Activated naive CD8-positive, alpha-beta T cell (primary cell): ENCODE measurements at regions not wholly inside any gene's neighbourhood (a gene's known extent, or its start where the extent isn't known, plus 50 kb on each side); places are given as distances from the start of the nearest gene placed in this dataset.

Experiments used
- H3K27ac Mint-ChIP-seq: one replicate; pipeline ENCODE4 v1.8.0; 2021; ENCODE audit warnings: mixed read lengths
- H3K27me3 Mint-ChIP-seq: one replicate; pipeline ENCODE4 v1.8.0; 2021; ENCODE audit warnings: mixed read lengths
- H3K36me3 Mint-ChIP-seq: one replicate; pipeline ENCODE4 v1.8.0; 2021; ENCODE audit warnings: mixed read lengths
- H3K4me1 Mint-ChIP-seq: one replicate; pipeline ENCODE4 v1.8.0; 2021; ENCODE audit warnings: low read depth, mixed read lengths
- H3K4me3 Mint-ChIP-seq: one replicate; pipeline ENCODE4 v1.8.0; 2021; ENCODE audit warnings: mild to moderate bottlenecking, mixed read lengths
- H3K9me3 Mint-ChIP-seq: one replicate; pipeline ENCODE4 v1.8.0; 2021; ENCODE audit warnings: low read depth, mixed read lengths

- no peaks in the 10 kb centered on the region for H3K27me3 Mint-ChIP-seq
- peaks cover 30% of the 10 kb centered on the region for H3K4me1 Mint-ChIP-seq
- H3K9me3 Mint-ChIP-seq = peaks cover 12% of the 10 kb centered on the region
- H3K4me3 Mint-ChIP-seq = no peak overlapping the region
- H3K27ac Mint-ChIP-seq = no peak overlapping the region
- H3K36me3 Mint-ChIP-seq = peaks cover 13% of the 10 kb centered on the region
Measured at GRCh38 chr12:91912178-91912577, 233.5 kb downstream of the BTG1 start.

GRCh38 chr12:91910871-91911388 is 234.7 kb downstream of the BTG1 start:
- Mint-ChIP-seq H3K4me3 (no peak overlapping the region), H3K36me3 (peaks cover 10% of the 10 kb centered on the region), H3K27ac (no peak overlapping the region), H3K27me3 (no peaks in the 10 kb centered on the region), H3K4me1 (peaks cover 30% of the 10 kb centered on the region), H3K9me3 (peaks cover 11% of the 10 kb centered on the region)

GRCh38 chr12:91902860-91903683 is 242.6 kb downstream of the BTG1 start:
- H3K9me3 Mint-ChIP-seq = peaks cover 21% of the 10 kb centered on the region
- H3K4me3 Mint-ChIP-seq = no peak overlapping the region
- H3K36me3 Mint-ChIP-seq = peaks cover 24% of the 10 kb centered on the region
- H3K4me1 Mint-ChIP-seq = peaks cover 36% of the 10 kb centered on the region
- H3K27me3 Mint-ChIP-seq = no peaks in the 10 kb centered on the region
- H3K27ac Mint-ChIP-seq = peak overlapping the region; percentile 28

GRCh38 chr12:91901381-91902074 is 244.1 kb downstream of the BTG1 start:
- Mint-ChIP-seq H3K4me1 (peaks cover 33% of the 10 kb centered on the region), H3K9me3 (peaks cover 22% of the 10 kb centered on the region), H3K36me3 (peaks cover 20% of the 10 kb centered on the region), H3K27me3 (no peaks in the 10 kb centered on the region), H3K27ac (no peak overlapping the region), H3K4me3 (no peak overlapping the region)

GRCh38 chr12:91900971-91901370 is 244.7 kb downstream of the BTG1 start:
- no peak overlapping the region for H3K4me3 Mint-ChIP-seq
- peaks cover 33% of the 10 kb centered on the region for H3K4me1 Mint-ChIP-seq
- H3K9me3 Mint-ChIP-seq = peaks cover 20% of the 10 kb centered on the region
- no peaks in the 10 kb centered on the region for H3K27me3 Mint-ChIP-seq
- H3K27ac Mint-ChIP-seq = no peak overlapping the region
- H3K36me3 Mint-ChIP-seq = peaks cover 20% of the 10 kb centered on the region

- H3K4me3 Mint-ChIP-seq = no peak overlapping the region
- H3K4me1 Mint-ChIP-seq = peaks cover 20% of the 10 kb centered on the region
- H3K36me3 Mint-ChIP-seq = peaks cover 17% of the 10 kb centered on the region
- H3K27me3 Mint-ChIP-seq = no peaks in the 10 kb centered on the region
- no peak overlapping the region for H3K27ac Mint-ChIP-seq
- H3K9me3 Mint-ChIP-seq = peaks cover 15% of the 10 kb centered on the region
Measured at GRCh38 chr12:91899056-91899455, 246.6 kb downstream of the BTG1 start.

GRCh38 chr12:91897025-91897515 is 248.6 kb downstream of the BTG1 start:
- no peaks in the 10 kb centered on the region for H3K27me3 Mint-ChIP-seq
- H3K9me3 Mint-ChIP-seq = peaks cover 9% of the 10 kb centered on the region
- peaks cover 3% of the 10 kb centered on the region for H3K4me1 Mint-ChIP-seq
- peaks cover 7% of the 10 kb centered on the region for H3K36me3 Mint-ChIP-seq
- no peak overlapping the region for H3K27ac Mint-ChIP-seq
- no peak overlapping the region for H3K4me3 Mint-ChIP-seq

GRCh38 chr12:91896286-91897024 is 249.2 kb downstream of the BTG1 start:
- Mint-ChIP-seq H3K9me3 (peaks cover 9% of the 10 kb centered on the region), H3K4me1 (no peaks in the 10 kb centered on the region), H3K4me3 (no peak overlapping the region), H3K27me3 (no peaks in the 10 kb centered on the region), H3K36me3 (peaks cover 5% of the 10 kb centered on the region), H3K27ac (no peak overlapping the region)

GRCh38 chr12:91894911-91895310 is 250.7 kb downstream of the BTG1 start:
- H3K36me3 Mint-ChIP-seq = peaks cover 2% of the 10 kb centered on the region
- no peak overlapping the region for H3K4me3 Mint-ChIP-seq
- H3K4me1 Mint-ChIP-seq = peaks cover 1% of the 10 kb centered on the region
- H3K9me3 Mint-ChIP-seq = peaks cover 5% of the 10 kb centered on the region
- no peaks in the 10 kb centered on the region for H3K27me3 Mint-ChIP-seq
- H3K27ac Mint-ChIP-seq = no peak overlapping the region

- Mint-ChIP-seq H3K4me3 (no peak overlapping the region), H3K36me3 (peaks cover 4% of the 10 kb centered on the region), H3K4me1 (peaks cover 2% of the 10 kb centered on the region)
Measured at GRCh38 chr12:91893476-91893875, 252.2 kb downstream of the BTG1 start.

GRCh38 chr12:91892081-91892855 is 253.4 kb downstream of the BTG1 start:
- Mint-ChIP-seq H3K27ac (no peak overlapping the region), H3K4me1 (peaks cover 2% of the 10 kb centered on the region), H3K36me3 (peaks cover 4% of the 10 kb centered on the region), H3K27me3 (no peaks in the 10 kb centered on the region), H3K9me3 (peaks cover 4% of the 10 kb centered on the region), H3K4me3 (no peak overlapping the region)

More at GRCh38 chr12:91893476-91893875, 252.2 kb downstream of the BTG1 start:
- Mint-ChIP-seq H3K27me3 (no peaks in the 10 kb centered on the region), H3K27ac (no peak overlapping the region), H3K9me3 (peaks cover 4% of the 10 kb centered on the region)

GRCh38 chr12:91890742-91891141 is 254.9 kb downstream of the BTG1 start:
- Mint-ChIP-seq H3K27me3 (no peaks in the 10 kb centered on the region), H3K4me3 (no peak overlapping the region), H3K36me3 (peaks cover 6% of the 10 kb centered on the region), H3K9me3 (no peaks in the 10 kb centered on the region), H3K4me1 (peaks cover 2% of the 10 kb centered on the region), H3K27ac (no peak overlapping the region)

GRCh38 chr12:91889910-91890309 is 255.7 kb downstream of the BTG1 start:
- Mint-ChIP-seq H3K27me3 (no peaks in the 10 kb centered on the region), H3K36me3 (peaks cover 6% of the 10 kb centered on the region), H3K4me1 (peaks cover 2% of the 10 kb centered on the region), H3K9me3 (no peaks in the 10 kb centered on the region), H3K27ac (no peak overlapping the region), H3K4me3 (no peak overlapping the region)

- no peak overlapping the region for H3K4me3 Mint-ChIP-seq
- H3K4me1 Mint-ChIP-seq = peaks cover 2% of the 10 kb centered on the region
- H3K27ac Mint-ChIP-seq = no peak overlapping the region
- H3K9me3 Mint-ChIP-seq = no peaks in the 10 kb centered on the region
- no peaks in the 10 kb centered on the region for H3K27me3 Mint-ChIP-seq
- H3K36me3 Mint-ChIP-seq = peaks cover 6% of the 10 kb centered on the region
Measured at GRCh38 chr12:91889059-91889458, 256.6 kb downstream of the BTG1 start.
